CD14-positive monocyte (primary cell): ENCODE measurements at regions not wholly inside any gene's neighbourhood (a gene's known extent, or its start where the extent isn't known, plus 50 kb on each side); places are given as distances from the start of the nearest gene placed in this dataset.

Experiments used
- DNase-seq, 3 donors: peaks; one replicate each; pipeline ENCODE4 v3.0.0-alpha.2; 2011 to 2022
- H2AFZ ChIP-seq: 2 replicates; pipeline ENCODE4 v1.6.0; 2012; ENCODE audit warnings: mild to moderate bottlenecking, low read depth, low read length, inconsistent platforms; ENCODE audit not compliant: insufficient read depth, poor library complexity, severe bottlenecking
- H3K27ac ChIP-seq, 2 donors: 1 replicate in 1 of 2; 2 replicates in 1 of 2; pipeline ENCODE4 v1.5.1; 2012 to 2013; ENCODE audit warnings: low read length in 2 of 2, control low read depth in 1 of 2, inconsistent platforms in 1 of 2, low read depth in 1 of 2, mild to moderate bottlenecking in 1 of 2
- H3K27me3 ChIP-seq, 2 donors: one replicate each; pipeline versions ENCODE4 v1.6.0 to v1.6.1; 2011 to 2013; ENCODE audit warnings: low read length in 2 of 2; ENCODE audit not compliant: control insufficient read depth in 2 of 2, insufficient read depth in 2 of 2
- H3K36me3 ChIP-seq, 2 donors: replicated peaks in 1 of 2; 1 replicate in 1 of 2; 2 replicates in 1 of 2; pipeline versions ENCODE4 v1.5.1 to v1.6.1; 2012 to 2013; ENCODE audit warnings: low read length in 2 of 2, control low read depth in 1 of 2, inconsistent platforms in 1 of 2, mild to moderate bottlenecking in 1 of 2; ENCODE audit not compliant: insufficient read depth in 2 of 2, control insufficient read depth in 1 of 2
- H3K4me1 ChIP-seq, 2 donors: 1 replicate in 1 of 2; 2 replicates in 1 of 2; pipeline versions ENCODE4 v1.5.1 to v1.6.1; 2012 to 2013; ENCODE audit warnings: low read length in 2 of 2, control low read depth in 1 of 2, inconsistent platforms in 1 of 2, mild to moderate bottlenecking in 1 of 2, moderate library complexity in 1 of 2; ENCODE audit not compliant: insufficient read depth in 2 of 2, control insufficient read depth in 1 of 2
- H3K4me2 ChIP-seq: replicated peaks from 2 replicates; pipeline ENCODE3; 2012; ENCODE audit warnings: low read length, moderate library complexity, mild to moderate bottlenecking; ENCODE audit not compliant: poor library complexity, severe bottlenecking; ENCODE audit errors: extremely low read depth
- H3K4me3 ChIP-seq, 3 experiments: fragments of 200-600 bp in 1 of 3; sonication (generic) in 1 of 3; replicated peaks in 1 of 3; 1 replicate in 2 of 3; 2 replicates in 1 of 3; pipeline ENCODE4 v1.5.1; 2011 to 2013; ENCODE audit warnings: low read length in 3 of 3, mild to moderate bottlenecking in 3 of 3, control low read depth in 2 of 3, low read depth in 2 of 3, inconsistent platforms in 1 of 3, moderate library complexity in 1 of 3
- H3K79me2 ChIP-seq: 2 replicates; pipeline ENCODE4 v1.6.0; 2012; ENCODE audit warnings: mild to moderate bottlenecking, control low read depth, inconsistent platforms, low read length, moderate library complexity; ENCODE audit not compliant: insufficient read depth
- H3K9ac ChIP-seq: 2 replicates; pipeline ENCODE4 v1.6.0; 2017; ENCODE audit warnings: low read length, mild to moderate bottlenecking; ENCODE audit not compliant: insufficient read depth, poor library complexity, severe bottlenecking
- H3K9me3 ChIP-seq, 2 donors: replicated peaks in 1 of 2; 1 replicate in 1 of 2; 2 replicates in 1 of 2; pipeline versions ENCODE4 v1.5.1 to v1.6.1; 2012 to 2013; ENCODE audit warnings: low read length in 2 of 2, control low read depth in 1 of 2; ENCODE audit not compliant: control insufficient read depth in 1 of 2, insufficient read depth in 1 of 2
- H4K20me1 ChIP-seq: 2 replicates; pipeline ENCODE4 v1.6.0; 2012; ENCODE audit warnings: mild to moderate bottlenecking, low read length, control low read depth, moderate library complexity; ENCODE audit not compliant: insufficient read depth
- H3K27ac Mint-ChIP-seq, 7 donors: one replicate each; pipeline ENCODE4 v1.8.0; 2020; ENCODE audit warnings: mild to moderate bottlenecking in 7 of 7, mixed read lengths in 7 of 7, moderate library complexity in 6 of 7, inconsistent platforms in 2 of 7
- H3K27me3 Mint-ChIP-seq, 3 donors: one replicate each; pipeline ENCODE4 v1.8.0; 2021 to 2022; ENCODE audit warnings: low read depth in 3 of 3, mild to moderate bottlenecking in 3 of 3, mixed read lengths in 3 of 3, moderate library complexity in 3 of 3, inconsistent platforms in 1 of 3
- H3K36me3 Mint-ChIP-seq, 2 donors: one replicate each; pipeline ENCODE4 v1.8.0; 2020; ENCODE audit warnings: mixed read lengths in 2 of 2, inconsistent platforms in 1 of 2, mild to moderate bottlenecking in 1 of 2
- H3K4me1 Mint-ChIP-seq: one replicate; pipeline ENCODE4 v1.8.0; 2020; ENCODE audit warnings: mild to moderate bottlenecking, mixed read lengths
- H3K4me3 Mint-ChIP-seq, 2 donors: one replicate each; pipeline ENCODE4 v1.8.0; 2020; ENCODE audit warnings: mild to moderate bottlenecking in 2 of 2, mixed read lengths in 2 of 2, moderate library complexity in 1 of 2
- H3K9me3 Mint-ChIP-seq, 7 donors: one replicate each; pipeline ENCODE4 v1.8.0; 2020 to 2022; ENCODE audit warnings: mixed read lengths in 7 of 7, mild to moderate bottlenecking in 6 of 7, moderate library complexity in 6 of 7, inconsistent platforms in 2 of 7
- intact Hi-C, 2 donors: fragments of 100-400 bp; cut with micrococcal nuclease; formaldehyde crosslinking; loops; one replicate each; pipeline versions ENCODE4 v1.15.0 to v1.15.1; 2023
- TF ChIP-seq, protein P1 (sequence below): fragments of 200-600 bp; IDR thresholded peaks from one replicate; pipeline ENCODE4 v1.8.0; 2022; ENCODE audit warnings: antibody characterized with exemption, mild to moderate bottlenecking

DNA sequence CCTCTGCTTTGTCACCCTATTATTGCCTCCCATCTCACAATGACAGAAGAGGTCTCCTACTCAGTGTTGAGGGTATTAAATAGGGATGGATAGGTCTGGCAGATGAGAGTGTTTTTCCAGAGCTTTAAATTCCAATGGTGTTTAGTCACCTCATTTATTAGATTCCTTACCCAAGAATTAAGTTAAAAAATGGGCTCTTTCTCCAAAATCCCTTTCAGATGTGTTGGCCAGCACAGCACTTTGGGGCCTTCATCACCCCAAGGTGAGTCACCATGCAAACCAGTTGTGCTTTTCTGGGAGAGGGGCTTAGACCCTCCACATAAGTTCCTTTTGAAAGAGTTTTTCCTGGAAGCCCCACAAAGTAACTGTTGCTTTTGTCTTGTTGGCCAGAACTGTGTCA, 78.4 kb downstream of the CYP26A1 start:
- DNase-seq, result no peak

DNA sequence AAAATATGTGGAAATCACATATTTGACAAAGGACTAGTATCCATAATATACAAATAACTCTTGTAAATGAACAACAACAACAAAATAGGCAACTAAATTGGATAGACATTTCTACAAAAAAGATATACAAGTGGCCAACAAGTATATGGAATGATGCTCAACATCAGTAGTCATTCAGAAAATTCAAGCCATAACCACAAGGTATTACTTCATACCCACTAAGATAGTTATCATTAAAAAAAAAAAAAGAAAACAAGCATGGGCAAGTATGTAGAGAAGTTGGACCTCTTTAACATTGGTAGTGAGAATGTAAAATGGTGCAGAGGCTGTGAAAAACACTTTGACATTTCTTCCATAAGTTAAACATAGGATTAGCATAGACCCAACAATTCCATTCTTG, 80.8 kb downstream of the CYP26A1 start:
- peaks cover 16 to 30% (median 26%) of the 10 kb centered on the region in 7 donors for H3K9me3 Mint-ChIP-seq
- H3K9ac ChIP-seq, result no peak overlapping the region
- peaks cover 37% of the 10 kb centered on the region for H3K4me1 Mint-ChIP-seq
- TF ChIP-seq, protein P1, sequence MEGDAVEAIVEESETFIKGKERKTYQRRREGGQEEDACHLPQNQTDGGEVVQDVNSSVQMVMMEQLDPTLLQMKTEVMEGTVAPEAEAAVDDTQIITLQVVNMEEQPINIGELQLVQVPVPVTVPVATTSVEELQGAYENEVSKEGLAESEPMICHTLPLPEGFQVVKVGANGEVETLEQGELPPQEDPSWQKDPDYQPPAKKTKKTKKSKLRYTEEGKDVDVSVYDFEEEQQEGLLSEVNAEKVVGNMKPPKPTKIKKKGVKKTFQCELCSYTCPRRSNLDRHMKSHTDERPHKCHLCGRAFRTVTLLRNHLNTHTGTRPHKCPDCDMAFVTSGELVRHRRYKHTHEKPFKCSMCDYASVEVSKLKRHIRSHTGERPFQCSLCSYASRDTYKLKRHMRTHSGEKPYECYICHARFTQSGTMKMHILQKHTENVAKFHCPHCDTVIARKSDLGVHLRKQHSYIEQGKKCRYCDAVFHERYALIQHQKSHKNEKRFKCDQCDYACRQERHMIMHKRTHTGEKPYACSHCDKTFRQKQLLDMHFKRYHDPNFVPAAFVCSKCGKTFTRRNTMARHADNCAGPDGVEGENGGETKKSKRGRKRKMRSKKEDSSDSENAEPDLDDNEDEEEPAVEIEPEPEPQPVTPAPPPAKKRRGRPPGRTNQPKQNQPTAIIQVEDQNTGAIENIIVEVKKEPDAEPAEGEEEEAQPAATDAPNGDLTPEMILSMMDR, result no peak
- no peaks in the 10 kb centered on the region for H3K79me2 ChIP-seq
- no peaks in the 10 kb centered on the region for H3K36me3 ChIP-seq
- no peaks in the 10 kb centered on the region for H3K27me3 ChIP-seq
- H3K4me3 ChIP-seq, result no peak overlapping the region
- H4K20me1 ChIP-seq, result no peaks in the 10 kb centered on the region
- no peak overlapping the region for H3K27ac Mint-ChIP-seq
- no peak overlapping the region for H3K4me2 ChIP-seq
- H3K9me3 ChIP-seq, result peaks cover 3 to 13% of the 10 kb centered on the region in 2 donors
- H2AFZ ChIP-seq, result no peak overlapping the region
- no peak overlapping the region for H3K4me3 Mint-ChIP-seq
- H3K27me3 Mint-ChIP-seq, result peaks cover 2 to 4% (median 2%) of the 10 kb centered on the region in 3 donors
- no peak overlapping the region for H3K27ac ChIP-seq
- DNase-seq, result no peak
- intact Hi-C loops, result no loop called here
- H3K4me1 ChIP-seq, result peaks cover 21 to 36% of the 10 kb centered on the region in 2 donors
- H3K36me3 Mint-ChIP-seq, result peaks cover 0 to 4% of the 10 kb centered on the region in 2 donors

More for the DNA sequence above, 78.4 kb downstream of the CYP26A1 start:
- Histone ChIP-seq H3K27ac (no peak overlapping the region), H4K20me1 (no peaks in the 10 kb centered on the region), H3K36me3 (no peaks in the 10 kb centered on the region), H3K4me2 (no peak overlapping the region), H3K9ac (no peak overlapping the region), H3K9me3 (peaks cover 0 to 3% of the 10 kb centered on the region in 2 donors), H3K4me1 (peaks cover 21 to 36% of the 10 kb centered on the region in 2 donors), H3K79me2 (no peaks in the 10 kb centered on the region), H2AFZ (no peak overlapping the region), H3K27me3 (peaks cover 15 to 18% of the 10 kb centered on the region in 2 donors), H3K4me3 (no peak overlapping the region)
- intact Hi-C loops, result no loop called here
- Mint-ChIP-seq H3K4me1 (peaks cover 37% of the 10 kb centered on the region), H3K27me3 (peaks cover 15 to 22% (median 17%) of the 10 kb centered on the region in 3 donors), H3K4me3 (no peak overlapping the region), H3K27ac (no peak overlapping the region), H3K9me3 (peaks cover 5 to 16% (median 10%) of the 10 kb centered on the region in 7 donors), H3K36me3 (no peaks in the 10 kb centered on the region)
- TF ChIP-seq, protein P1, result no peak
